IMR-90 (cell line): ENCODE measurements at regions not wholly inside any gene's neighbourhood (a gene's known extent, or its start where the extent isn't known, plus 50 kb on each side); places are given as distances from the start of the nearest gene placed in this dataset.

ENCODE experiments used
- CTCF ChIP-seq: conservative IDR thresholded peaks from 2 replicates; pipeline ENCODE4 v1.5.1; 2012; ENCODE audit warnings: mild to moderate bottlenecking, low read depth, low read length, improper control_type of control experiment
- ELK1 ChIP-seq: fragments of 150-350 bp; IDR thresholded peaks from 2 replicates; pipeline ENCODE4 v1.6.1; 2016; ENCODE audit warnings: low read depth, mild to moderate bottlenecking, low read length, moderate library complexity, borderline replicate concordance
- MAZ ChIP-seq: IDR thresholded peaks from 2 replicates; pipeline ENCODE4 v1.6.1; 2012; ENCODE audit warnings: low read depth, mild to moderate bottlenecking, low read length, improper control_type of control experiment, moderate library complexity, borderline replicate concordance
- MXI1 ChIP-seq: IDR thresholded peaks from 2 replicates; pipeline ENCODE4 v1.6.1; 2012; ENCODE audit warnings: low read depth, mild to moderate bottlenecking, low read length, moderate library complexity, borderline replicate concordance
- POLR2A ChIP-seq: IDR thresholded peaks from 2 replicates; pipeline ENCODE4 v1.6.1; 2012; ENCODE audit warnings: mild to moderate bottlenecking, low read depth, low read length
- RCOR1 ChIP-seq: IDR thresholded peaks from 2 replicates; pipeline ENCODE4 v1.6.1; 2012; ENCODE audit warnings: mild to moderate bottlenecking, low read length, improper control_type of control experiment; ENCODE audit not compliant: insufficient replicate concordance
- RFX5 ChIP-seq: IDR thresholded peaks from 2 replicates; pipeline ENCODE4 v1.8.0; 2012; ENCODE audit warnings: low read depth, mild to moderate bottlenecking, low read length, moderate library complexity
- SMC3 ChIP-seq: fragments of 150-350 bp; IDR thresholded peaks from 2 replicates; pipeline ENCODE4 v1.6.1; 2016; ENCODE audit warnings: low read depth, mild to moderate bottlenecking, antibody characterized with exemption, low read length, moderate library complexity

GRCh38 chr5:3190433-3190832 lies 405.2 kb upstream of the IRX1 start:
- TF ChIP-seq CTCF: no peak
- no peak for TF ChIP-seq ELK1
- TF ChIP-seq MXI1: no peak
- no peak for TF ChIP-seq SMC3
- no peak for TF ChIP-seq POLR2A
- no peak for TF ChIP-seq MAZ
- TF ChIP-seq RFX5: no peak
- no peak for TF ChIP-seq RCOR1
